ENCODE measurements at regions not wholly inside any gene's neighbourhood (a gene's known extent, or its start where the extent isn't known, plus 50 kb on each side); places are given as distances from the start of the nearest gene placed in this dataset.

GRCh38 chr13:88314496-88314895 lies 643.3 kb downstream of the SLITRK5 start:
- in situ Hi-C loops (cut with HindIII; ENCODE audit: low sequenced_read_pairs) = no loop called here
- TF ChIP-seq CTCF (IDR thresholded peaks at IDR 0.05; ENCODE audit: low read depth, low read length) = no peak
- no peak for DNase-seq (ENCODE audit: low read depth, low spot score)
- H3K4me3 ChIP-seq (ENCODE audit: low read depth, low read length) = no peak overlapping the region

GRCh38 chr13:88329066-88329465 lies 657.9 kb downstream of the SLITRK5 start:
- DNase-seq (ENCODE audit: low read depth, low spot score) = no peak
- in situ Hi-C loops (cut with HindIII; ENCODE audit: low sequenced_read_pairs) = no loop called here
- TF ChIP-seq CTCF (IDR thresholded peaks at IDR 0.05; ENCODE audit: low read depth, low read length) = no peak
- H3K4me3 ChIP-seq (ENCODE audit: low read depth, low read length) = no peak overlapping the region

GRCh38 chr13:88339271-88339741 lies 668.1 kb downstream of the SLITRK5 start:
- in situ Hi-C loops (cut with HindIII; ENCODE audit: low sequenced_read_pairs) = no loop called here
- no peak for TF ChIP-seq CTCF (IDR thresholded peaks at IDR 0.05; ENCODE audit: low read depth, low read length)
- DNase-seq (ENCODE audit: low read depth, low spot score) = no peak
- H3K4me3 ChIP-seq (ENCODE audit: low read depth, low read length) = no peak overlapping the region

- no peak for TF ChIP-seq CTCF (IDR thresholded peaks at IDR 0.05; ENCODE audit: low read depth, low read length)
- in situ Hi-C loops (cut with HindIII; ENCODE audit: low sequenced_read_pairs) = no loop called here
- no peak overlapping the region for H3K4me3 ChIP-seq (ENCODE audit: low read depth, low read length)
Measured at GRCh38 chr13:88345171-88345847, 674.1 kb downstream of the SLITRK5 start.

GRCh38 chr13:88360761-88361160 lies 689.6 kb downstream of the SLITRK5 start:
- no peak for TF ChIP-seq CTCF (IDR thresholded peaks at IDR 0.05; ENCODE audit: low read depth, low read length)
- in situ Hi-C loops (cut with HindIII; ENCODE audit: low sequenced_read_pairs) = no loop called here

More at GRCh38 chr13:88345171-88345847, 674.1 kb downstream of the SLITRK5 start:
- DNase-seq (ENCODE audit: low read depth, low spot score) = no peak

GRCh38 chr13:88369866-88370265 lies 698.7 kb downstream of the SLITRK5 start:
- DNase-seq (ENCODE audit: low read depth, low spot score) = no peak
- no peak for TF ChIP-seq CTCF (IDR thresholded peaks at IDR 0.05; ENCODE audit: low read depth, low read length)
- H3K4me3 ChIP-seq (ENCODE audit: low read depth, low read length) = no peak overlapping the region
- in situ Hi-C loops (cut with HindIII; ENCODE audit: low sequenced_read_pairs) = no loop called here

More at GRCh38 chr13:88360761-88361160, 689.6 kb downstream of the SLITRK5 start:
- no peak overlapping the region for H3K4me3 ChIP-seq (ENCODE audit: low read depth, low read length)
- DNase-seq (ENCODE audit: low read depth, low spot score) = no peak

All from astrocyte of the spinal cord (primary cell).